Liver (tissue), 7 donors: ENCODE measurements at regions not wholly inside any gene's neighbourhood (a gene's known extent, or its start where the extent isn't known, plus 50 kb on each side); places are given as distances from the start of the nearest gene placed in this dataset.

Experiments used
- DNase-seq: peaks from one replicate; pipeline ENCODE4 v3.0.0-alpha.2; 2017; ENCODE audit warnings: low spot score
- H3K27ac ChIP-seq, 2 donors: one replicate each; pipeline ENCODE4 v1.7.0; 2013; ENCODE audit warnings: inconsistent platforms in 2 of 2, low read length in 2 of 2, control low read depth in 1 of 2, low read depth in 1 of 2, mild to moderate bottlenecking in 1 of 2
- H3K27me3 ChIP-seq, 4 donors: one replicate each; pipeline versions ENCODE4 v1.6.1 to v1.7.0; 2013; ENCODE audit warnings: low read length in 3 of 4, inconsistent platforms in 1 of 4, mild to moderate bottlenecking in 1 of 4, moderate library complexity in 1 of 4; ENCODE audit not compliant: control insufficient read depth in 4 of 4, insufficient read depth in 4 of 4
- H3K36me3 ChIP-seq, 4 donors: one replicate each; pipeline versions ENCODE4 v1.6.1 to v1.7.0; 2013; ENCODE audit warnings: low read length in 3 of 4, mild to moderate bottlenecking in 3 of 4, low read depth in 1 of 4, moderate library complexity in 1 of 4; ENCODE audit not compliant: control insufficient read depth in 4 of 4, insufficient read depth in 3 of 4
- H3K4me1 ChIP-seq, 4 donors: one replicate each; pipeline versions ENCODE4 v1.6.1 to v1.7.0; 2013; ENCODE audit warnings: low read length in 3 of 4, mild to moderate bottlenecking in 3 of 4, moderate library complexity in 1 of 4; ENCODE audit not compliant: control insufficient read depth in 4 of 4, insufficient read depth in 4 of 4
- H3K4me3 ChIP-seq, 3 donors: one replicate each; pipeline versions ENCODE4 v1.6.1 to v1.7.0; 2013; ENCODE audit warnings: low read length in 3 of 3, control low read depth in 1 of 3, low read depth in 1 of 3, mild to moderate bottlenecking in 1 of 3
- H3K9ac ChIP-seq, 2 donors: one replicate each; pipeline ENCODE4 v1.7.0; 2013; ENCODE audit warnings: low read length in 2 of 2, mild to moderate bottlenecking in 2 of 2, moderate library complexity in 2 of 2, control low read depth in 1 of 2, low read depth in 1 of 2
- H3K9me3 ChIP-seq, 4 donors: one replicate each; pipeline versions ENCODE4 v1.6.1 to v1.7.0; 2013; ENCODE audit warnings: low read length in 3 of 4; ENCODE audit not compliant: control insufficient read depth in 4 of 4
- ATF3 ChIP-seq: IDR thresholded peaks from 2 replicates; pipeline ENCODE4 v1.6.1; 2016; ENCODE audit warnings: antibody characterized with exemption
- CTCF ChIP-seq: fragments of 150-350 bp; IDR thresholded peaks from 2 replicates; pipeline ENCODE4 v1.5.1; 2017; ENCODE audit warnings: improper control_type of control experiment, low read depth, low read length; ENCODE audit not compliant: missing input control
- EGR1 ChIP-seq, 2 donors: IDR thresholded peaks; 2 replicates each; pipeline ENCODE4 v1.6.1; 2016 to 2018; ENCODE audit warnings: antibody characterized with exemption in 2 of 2, low read depth in 2 of 2
- FOXA1 ChIP-seq: IDR thresholded peaks from 2 replicates; pipeline ENCODE4 v1.6.1; 2016; ENCODE audit warnings: antibody characterized with exemption
- GABPA ChIP-seq, 2 donors: IDR thresholded peaks in 1 of 2; conservative IDR thresholded peaks in 1 of 2; 2 replicates each; pipeline ENCODE4 v1.6.1; 2016; ENCODE audit warnings: antibody characterized with exemption in 2 of 2, mild to moderate bottlenecking in 1 of 2, moderate library complexity in 1 of 2
- HNF4A ChIP-seq, 2 donors: conservative IDR thresholded peaks; 2 replicates each; pipeline ENCODE4 v1.6.1; 2016; ENCODE audit warnings: antibody characterized with exemption in 2 of 2, mild to moderate bottlenecking in 2 of 2
- HNF4G ChIP-seq: IDR thresholded peaks from 2 replicates; pipeline ENCODE4 v1.6.1; 2016; ENCODE audit warnings: antibody characterized with exemption
- JUND ChIP-seq, 2 donors: IDR thresholded peaks; 2 replicates each; pipeline ENCODE4 v1.6.1; 2016; ENCODE audit warnings: antibody characterized with exemption in 2 of 2
- MAX ChIP-seq: IDR thresholded peaks from 2 replicates; pipeline ENCODE4 v1.6.1; 2016; ENCODE audit warnings: antibody characterized with exemption
- NR2F2 ChIP-seq: IDR thresholded peaks from 2 replicates; pipeline ENCODE4 v1.6.1; 2016; ENCODE audit warnings: antibody characterized with exemption
- RAD21 ChIP-seq, 2 donors: IDR thresholded peaks; 2 replicates each; pipeline ENCODE4 v1.6.1; 2016; ENCODE audit warnings: antibody characterized with exemption in 2 of 2, mild to moderate bottlenecking in 2 of 2
- REST ChIP-seq: IDR thresholded peaks from 2 replicates; pipeline ENCODE4 v1.6.1; 2016; ENCODE audit warnings: antibody characterized with exemption, mild to moderate bottlenecking
- RXRA ChIP-seq, 2 donors: IDR thresholded peaks; 2 replicates each; pipeline ENCODE4 v1.6.1; 2017 to 2018; ENCODE audit warnings: antibody characterized with exemption in 2 of 2, mild to moderate bottlenecking in 1 of 2
- SP1 ChIP-seq: IDR thresholded peaks from 2 replicates; pipeline ENCODE4 v1.6.1; 2018; ENCODE audit warnings: antibody characterized with exemption, mild to moderate bottlenecking
- TAF1 ChIP-seq: conservative IDR thresholded peaks from 2 replicates; pipeline ENCODE4 v1.6.1; 2016; ENCODE audit warnings: antibody characterized with exemption, mild to moderate bottlenecking
- ZBTB33 ChIP-seq: IDR thresholded peaks from 2 replicates; pipeline ENCODE4 v1.6.1; 2016; ENCODE audit warnings: antibody characterized with exemption
- donor health status: healthy.
- donor health status: healthy.
- donor health status: healthy.
- donor health status: healthy.

GRCh38 chr5:143547342-143547741 lies 143.9 kb upstream of the NR3C1 start (continued):
- TF ChIP-seq REST = no peak
- no peak for TF ChIP-seq GABPA (IDR thresholded peaks at IDR 0.05 in 1 of 2, conservative IDR thresholded peaks at IDR 0.05 in 1 of 2)
- no peak for TF ChIP-seq TAF1
- TF ChIP-seq JUND (IDR thresholded peaks at IDR 0.05) = no peak
- TF ChIP-seq ATF3 = no peak
- no peak for TF ChIP-seq EGR1 (IDR thresholded peaks at IDR 0.05; ENCODE audit: low read depth in 2 of 2)
- TF ChIP-seq RAD21 (IDR thresholded peaks at IDR 0.05) = no peak

- H3K9me3 ChIP-seq = peaks cover 0 to 4% (median 0%) of the 10 kb centered on the region in 4 donors
- H3K4me3 ChIP-seq = no peak overlapping the region
- no peaks in the 10 kb centered on the region for H3K4me1 ChIP-seq
- H3K27me3 ChIP-seq = no peaks in the 10 kb centered on the region
- no peak for TF ChIP-seq MAX
- TF ChIP-seq NR2F2 = no peak
- TF ChIP-seq GABPA (IDR thresholded peaks at IDR 0.05 in 1 of 2, conservative IDR thresholded peaks at IDR 0.05 in 1 of 2) = no peak
- no peak for TF ChIP-seq SP1
- no peak for TF ChIP-seq HNF4A (conservative IDR thresholded peaks at IDR 0.05)
- no peak for TF ChIP-seq JUND (IDR thresholded peaks at IDR 0.05)
- TF ChIP-seq FOXA1 = no peak
- no peak for TF ChIP-seq TAF1
- TF ChIP-seq EGR1 (IDR thresholded peaks at IDR 0.05; ENCODE audit: low read depth in 2 of 2) = no peak
- no peak for TF ChIP-seq ATF3
- no peak for TF ChIP-seq CTCF
- TF ChIP-seq RXRA (IDR thresholded peaks at IDR 0.05) = no peak
- no peak for TF ChIP-seq RAD21 (IDR thresholded peaks at IDR 0.05)
- no peak for TF ChIP-seq HNF4G
- no peak for TF ChIP-seq ZBTB33
- H3K36me3 ChIP-seq = no peaks in the 10 kb centered on the region
- DNase-seq = no peak
- no peak overlapping the region for H3K9ac ChIP-seq
- no peak overlapping the region for H3K27ac ChIP-seq
Measured at GRCh38 chr5:143546394-143546793, 142.9 kb upstream of the NR3C1 start.
